CD4-positive, alpha-beta T cell (primary cell): ENCODE measurements at regions not wholly inside any gene's neighbourhood (a gene's known extent, or its start where the extent isn't known, plus 50 kb on each side); places are given as distances from the start of the nearest gene placed in this dataset.

Source experiments
- ATAC-seq: fragments of 200-7000 bp; cut with Tn5 transposase; one replicate; pipeline ENCODE4 v1.10.0; 2022; ENCODE audit warnings: mild to moderate bottlenecking; ENCODE audit not compliant: poor library complexity
- CTCF ChIA-PET: fragments of 350-600 bp; sonication (Branson Sonifier 250); formaldehyde crosslinking; loops from one replicate; lab custom pipeline; 2021; ENCODE audit warnings: antibody characterized with exemption, inconsistent platforms; lab: Charles Lee
- POLR2A ChIA-PET: fragments of 350-600 bp; sonication (Branson Sonifier 250); formaldehyde crosslinking; loops from one replicate; lab custom pipeline; 2021; ENCODE audit warnings: antibody characterized with exemption, inconsistent platforms; lab: Charles Lee
- DNase-seq, 14 experiments: peaks; one replicate each; pipeline ENCODE4 v3.0.0-alpha.2; 2013 to 2020; ENCODE audit warnings: mixed read lengths in 2 of 14
- H3K27ac ChIP-seq, 2 donors: one replicate each; pipeline versions ENCODE4 v1.5.1 to v1.7.0; 2013; ENCODE audit warnings: low read length in 2 of 2, low read depth in 1 of 2, mild to moderate bottlenecking in 1 of 2
- H3K27me3 ChIP-seq, 2 experiments: 1 replicate in 1 of 2; 2 replicates in 1 of 2; pipeline versions ENCODE4 v1.6.1 to v1.7.0; 2013; ENCODE audit warnings: low read length in 2 of 2, control low read depth in 1 of 2, mild to moderate bottlenecking in 1 of 2, moderate library complexity in 1 of 2; ENCODE audit not compliant: insufficient read depth in 2 of 2, control insufficient read depth in 1 of 2
- H3K36me3 ChIP-seq: one replicate; pipeline ENCODE4 v1.6.1; 2013; ENCODE audit warnings: low read length, control low read depth; ENCODE audit not compliant: insufficient read depth
- H3K4me1 ChIP-seq: one replicate; pipeline ENCODE4 v1.6.1; 2013; ENCODE audit warnings: low read length, control low read depth; ENCODE audit not compliant: insufficient read depth
- H3K4me3 ChIP-seq: one replicate; pipeline ENCODE4 v1.5.1; 2013; ENCODE audit warnings: mild to moderate bottlenecking, low read length, moderate library complexity
- H3K9me3 ChIP-seq, 2 experiments: 1 replicate in 1 of 2; 2 replicates in 1 of 2; pipeline versions ENCODE4 v1.6.1 to v1.7.0; 2013; ENCODE audit warnings: low read length in 2 of 2, mild to moderate bottlenecking in 2 of 2, control low read depth in 1 of 2, moderate library complexity in 1 of 2; ENCODE audit not compliant: control insufficient read depth in 1 of 2, insufficient read depth in 1 of 2
- H3K27ac Mint-ChIP-seq: one replicate; pipeline ENCODE4 v1.8.0; 2020; ENCODE audit warnings: mixed read lengths
- H3K27me3 Mint-ChIP-seq: one replicate; pipeline ENCODE4 v1.8.0; 2021; ENCODE audit warnings: mixed read lengths
- H3K36me3 Mint-ChIP-seq: one replicate; pipeline ENCODE4 v1.8.0; 2021; ENCODE audit warnings: low read depth, mixed read lengths
- H3K4me1 Mint-ChIP-seq: one replicate; pipeline ENCODE4 v1.8.0; 2021; ENCODE audit warnings: low read depth, mixed read lengths
- H3K4me3 Mint-ChIP-seq: one replicate; pipeline ENCODE4 v1.8.0; 2020; ENCODE audit warnings: mild to moderate bottlenecking, mixed read lengths
- H3K9me3 Mint-ChIP-seq: one replicate; pipeline ENCODE4 v1.8.0; 2020; ENCODE audit warnings: mixed read lengths
- intact Hi-C, 2 experiments: fragments of 100-400 bp; cut with DNase I in 1 of 2; cut with micrococcal nuclease in 1 of 2; formaldehyde crosslinking; loops; one replicate each; pipeline versions ENCODE4 v1.15.1 to v1.9.0; 2023 to 2025; cut with DNase I, micrococcal nuclease
- TF ChIP-seq, protein P1 (sequence below): fragments of 200-600 bp; IDR thresholded peaks from one replicate; pipeline ENCODE4 v1.8.0; 2022; ENCODE audit warnings: antibody characterized with exemption, mild to moderate bottlenecking

DNA sequence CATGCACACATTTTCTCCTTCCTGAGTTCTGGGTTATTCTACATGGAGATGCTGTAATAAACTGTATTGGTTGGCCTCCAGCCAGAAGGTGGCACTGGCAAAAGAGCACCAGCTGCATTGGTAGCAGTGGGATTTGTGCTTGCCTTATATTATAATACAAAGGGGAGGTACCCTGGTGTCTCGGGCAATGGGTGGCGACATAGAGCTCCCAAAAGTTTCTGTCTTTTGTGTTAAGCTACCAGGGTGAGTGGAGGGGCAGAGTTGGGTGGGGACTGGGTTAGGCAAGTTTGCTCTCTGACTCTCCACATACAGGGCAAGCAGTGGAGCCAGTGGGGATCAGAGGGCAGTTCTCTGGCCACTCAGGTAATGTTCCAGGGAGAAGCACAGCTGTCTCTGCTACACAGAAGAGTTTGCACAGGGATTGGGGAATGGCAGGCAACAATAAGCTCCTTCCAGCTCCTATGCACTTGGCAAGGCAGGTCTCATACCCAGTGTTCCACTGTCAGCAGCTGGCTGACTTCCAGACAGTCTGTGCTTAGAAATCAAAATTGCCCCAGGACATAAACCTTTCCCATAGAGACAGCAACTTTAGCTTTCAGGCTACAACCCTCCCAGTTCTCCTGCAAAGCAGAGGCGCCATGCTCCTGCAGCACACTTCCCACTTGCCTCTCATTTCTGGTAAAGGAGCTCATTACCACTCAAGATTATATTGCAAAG lies 463.9 kb upstream of the PCDH7 start:
- Mint-ChIP-seq H3K9me3 (peaks cover 11% of the 10 kb centered on the region), H3K4me1 (no peaks in the 10 kb centered on the region), H3K27me3 (no peaks in the 10 kb centered on the region), H3K4me3 (no peak overlapping the region), H3K27ac (no peak overlapping the region), H3K36me3 (no peaks in the 10 kb centered on the region)
- POLR2A ChIA-PET, result no interaction called here
- CTCF ChIA-PET, result no interaction called here
- Histone ChIP-seq H3K27me3 (no peaks in the 10 kb centered on the region), H3K4me1 (no peaks in the 10 kb centered on the region), H3K36me3 (no peaks in the 10 kb centered on the region), H3K4me3 (no peak overlapping the region), H3K9me3 (peaks cover 0 to 6% of the 10 kb centered on the region in 2 experiments), H3K27ac (no peak overlapping the region)
- intact Hi-C loops, result no loop called here
- no peak for ATAC-seq
- DNase-seq, result no peak
- TF ChIP-seq, protein P1, sequence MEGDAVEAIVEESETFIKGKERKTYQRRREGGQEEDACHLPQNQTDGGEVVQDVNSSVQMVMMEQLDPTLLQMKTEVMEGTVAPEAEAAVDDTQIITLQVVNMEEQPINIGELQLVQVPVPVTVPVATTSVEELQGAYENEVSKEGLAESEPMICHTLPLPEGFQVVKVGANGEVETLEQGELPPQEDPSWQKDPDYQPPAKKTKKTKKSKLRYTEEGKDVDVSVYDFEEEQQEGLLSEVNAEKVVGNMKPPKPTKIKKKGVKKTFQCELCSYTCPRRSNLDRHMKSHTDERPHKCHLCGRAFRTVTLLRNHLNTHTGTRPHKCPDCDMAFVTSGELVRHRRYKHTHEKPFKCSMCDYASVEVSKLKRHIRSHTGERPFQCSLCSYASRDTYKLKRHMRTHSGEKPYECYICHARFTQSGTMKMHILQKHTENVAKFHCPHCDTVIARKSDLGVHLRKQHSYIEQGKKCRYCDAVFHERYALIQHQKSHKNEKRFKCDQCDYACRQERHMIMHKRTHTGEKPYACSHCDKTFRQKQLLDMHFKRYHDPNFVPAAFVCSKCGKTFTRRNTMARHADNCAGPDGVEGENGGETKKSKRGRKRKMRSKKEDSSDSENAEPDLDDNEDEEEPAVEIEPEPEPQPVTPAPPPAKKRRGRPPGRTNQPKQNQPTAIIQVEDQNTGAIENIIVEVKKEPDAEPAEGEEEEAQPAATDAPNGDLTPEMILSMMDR, result no peak

DNA sequence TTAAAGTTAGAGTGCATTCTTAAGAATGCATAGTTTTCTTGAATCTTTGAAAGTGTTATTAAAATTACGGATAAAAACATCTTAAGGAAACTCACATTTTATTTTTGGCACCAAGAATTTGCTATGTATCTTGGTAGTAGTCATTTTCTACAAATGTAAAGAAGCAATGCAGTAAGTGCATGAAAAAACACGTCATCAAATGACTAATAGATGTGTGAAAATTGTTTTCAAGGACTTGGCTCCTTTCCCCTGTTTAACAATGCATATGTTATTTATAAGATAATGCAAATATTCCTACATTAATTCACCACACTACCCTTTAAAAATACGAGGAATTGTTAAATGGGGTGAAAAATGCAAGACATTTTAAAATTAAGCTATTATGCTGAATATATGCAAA lies 461.2 kb upstream of the PCDH7 start:
- H3K36me3 ChIP-seq, result no peaks in the 10 kb centered on the region
- H3K27ac ChIP-seq, result no peak overlapping the region
- no peak for ATAC-seq
- no peak for DNase-seq
- Mint-ChIP-seq H3K36me3 (no peaks in the 10 kb centered on the region), H3K27ac (no peak overlapping the region), H3K4me1 (no peaks in the 10 kb centered on the region), H3K4me3 (no peak overlapping the region), H3K9me3 (peaks cover 4% of the 10 kb centered on the region), H3K27me3 (no peaks in the 10 kb centered on the region)
- TF ChIP-seq, protein P1, result no peak
- H3K4me3 ChIP-seq, result no peak overlapping the region
- ChIA-PET POLR2A (no interaction called here), CTCF (no interaction called here)
- H3K9me3 ChIP-seq, result peaks cover 0 to 6% of the 10 kb centered on the region in 2 experiments
- intact Hi-C loops, result no loop called here
- H3K27me3 ChIP-seq, result no peaks in the 10 kb centered on the region
- no peaks in the 10 kb centered on the region for H3K4me1 ChIP-seq

DNA sequence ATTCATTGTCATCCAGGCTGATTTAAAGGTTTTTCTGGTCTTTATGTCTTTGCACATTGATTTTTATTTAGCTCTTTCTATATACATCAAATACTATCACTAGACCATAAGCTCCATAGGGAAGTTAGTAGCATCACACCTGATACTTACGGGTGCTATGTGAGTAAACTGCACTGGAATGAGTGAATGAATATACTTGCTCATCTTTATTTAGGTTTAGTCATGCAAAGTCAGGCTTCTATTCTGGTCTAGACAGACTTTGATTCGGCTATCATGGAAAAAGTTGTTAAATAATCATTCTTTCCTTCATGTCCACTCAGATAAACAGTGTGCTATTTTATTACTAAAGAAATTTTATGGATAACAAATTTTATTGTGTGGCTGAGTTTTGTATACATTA lies 457.8 kb upstream of the PCDH7 start:
- H3K27ac Mint-ChIP-seq, result no peak overlapping the region
- H3K36me3 Mint-ChIP-seq, result no peaks in the 10 kb centered on the region
- Histone ChIP-seq H3K27me3 (no peaks in the 10 kb centered on the region), H3K4me1 (no peaks in the 10 kb centered on the region), H3K27ac (no peak overlapping the region), H3K9me3 (peaks cover 0 to 6% of the 10 kb centered on the region in 2 experiments), H3K36me3 (no peaks in the 10 kb centered on the region), H3K4me3 (no peak overlapping the region)
- ChIA-PET POLR2A (no interaction called here), CTCF (no interaction called here)
- TF ChIP-seq, protein P1, result no peak
- ATAC-seq (no peak), DNase-seq (no peak)
- H3K4me1 Mint-ChIP-seq, result no peaks in the 10 kb centered on the region
- H3K9me3 Mint-ChIP-seq, result peaks cover 3% of the 10 kb centered on the region
- H3K27me3 Mint-ChIP-seq, result no peaks in the 10 kb centered on the region
- intact Hi-C loops, result no loop called here
- no peak overlapping the region for H3K4me3 Mint-ChIP-seq
